Testis (tissue), 2 donors: ENCODE measurements at regions not wholly inside any gene's neighbourhood (a gene's known extent, or its start where the extent isn't known, plus 50 kb on each side); places are given as distances from the start of the nearest gene placed in this dataset.

Experiments
- DNase-seq: peaks from one replicate; pipeline ENCODE4 v3.0.0-alpha.2; 2019
- H3K27ac ChIP-seq, 2 donors: fragments of 200-600 bp; sonication (generic); one replicate each; pipeline ENCODE4 v1.5.1; 2019
- H3K27me3 ChIP-seq: fragments of 200-600 bp; sonication (generic); one replicate; pipeline ENCODE4 v1.5.1; 2019
- H3K36me3 ChIP-seq: fragments of 200-600 bp; sonication (generic); one replicate; pipeline ENCODE4 v1.5.1; 2017; ENCODE audit warnings: low read depth; ENCODE audit errors: missing control alignments
- H3K4me1 ChIP-seq: fragments of 200-600 bp; sonication (generic); one replicate; pipeline ENCODE4 v1.5.1; 2019
- H3K4me3 ChIP-seq, 2 donors: fragments of 200-600 bp; sonication (generic); one replicate each; pipeline ENCODE4 v1.5.1; 2017 to 2019
- H3K9me3 ChIP-seq: fragments of 200-600 bp; sonication (generic); one replicate; pipeline ENCODE4 v1.5.1; 2017
- POLR2A ChIP-seq: fragments of 450-650 bp; IDR thresholded peaks from one replicate; pipeline ENCODE4 v1.6.1; 2017; ENCODE audit warnings: antibody characterized with exemption, mild to moderate bottlenecking, moderate library complexity
- WGBS, 2 donors: methylation state at CpG; one replicate each; pipeline ENCODE4 v1.1.5; 2018; 5-methylcytosine and 5-hydroxymethylcytosine counted together
- intact Hi-C: fragments of 100-400 bp; cut with DNase I; formaldehyde crosslinking; loops from one replicate; pipeline ENCODE4 v1.15.1; 2023; ENCODE audit warnings: low total_unique reads
- TF ChIP-seq, protein P1 (sequence below), 3 experiments: fragments of 450-650 bp in 2 of 3; fragments of 200-600 bp in 1 of 3; sonication (generic) in 1 of 3; IDR thresholded peaks; one replicate each; pipeline ENCODE4 v1.5.1; 2016 to 2019; ENCODE audit warnings: antibody characterized with exemption in 3 of 3, mild to moderate bottlenecking in 2 of 3, moderate library complexity in 1 of 3

DNA sequence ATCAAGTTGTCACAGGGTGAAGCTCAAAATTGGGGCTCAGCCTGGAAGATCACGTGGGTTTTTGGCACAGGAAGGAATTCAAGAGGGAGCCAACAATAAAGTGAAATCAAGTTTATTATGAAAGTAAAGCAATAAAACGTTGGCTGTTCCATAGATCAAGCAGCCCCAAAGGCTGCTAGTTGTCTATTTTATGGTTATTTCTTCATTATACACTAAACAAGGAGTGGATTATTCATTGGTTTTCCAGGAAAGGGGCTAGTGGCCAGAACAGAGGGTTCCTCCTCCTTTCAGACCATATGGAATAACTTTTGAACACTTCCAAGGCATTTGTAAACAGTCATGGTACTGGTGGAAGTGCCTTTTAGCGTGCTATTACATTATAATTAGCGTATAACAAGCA, 723.5 kb upstream of the ADAMTS5 start:
- H3K36me3 ChIP-seq, result no peaks in the 10 kb centered on the region
- H3K4me1 ChIP-seq, result no peaks in the 10 kb centered on the region
- 68 to 75% methylated on average over 4 of the region's 4 CpGs for WGBS, 2 donors
- intact Hi-C loops, result no loop called here
- no peak overlapping the region for H3K27ac ChIP-seq
- no peak for DNase-seq
- no peak overlapping the region for H3K4me3 ChIP-seq
- TF ChIP-seq POLR2A, result no peak
- TF ChIP-seq, protein P1, sequence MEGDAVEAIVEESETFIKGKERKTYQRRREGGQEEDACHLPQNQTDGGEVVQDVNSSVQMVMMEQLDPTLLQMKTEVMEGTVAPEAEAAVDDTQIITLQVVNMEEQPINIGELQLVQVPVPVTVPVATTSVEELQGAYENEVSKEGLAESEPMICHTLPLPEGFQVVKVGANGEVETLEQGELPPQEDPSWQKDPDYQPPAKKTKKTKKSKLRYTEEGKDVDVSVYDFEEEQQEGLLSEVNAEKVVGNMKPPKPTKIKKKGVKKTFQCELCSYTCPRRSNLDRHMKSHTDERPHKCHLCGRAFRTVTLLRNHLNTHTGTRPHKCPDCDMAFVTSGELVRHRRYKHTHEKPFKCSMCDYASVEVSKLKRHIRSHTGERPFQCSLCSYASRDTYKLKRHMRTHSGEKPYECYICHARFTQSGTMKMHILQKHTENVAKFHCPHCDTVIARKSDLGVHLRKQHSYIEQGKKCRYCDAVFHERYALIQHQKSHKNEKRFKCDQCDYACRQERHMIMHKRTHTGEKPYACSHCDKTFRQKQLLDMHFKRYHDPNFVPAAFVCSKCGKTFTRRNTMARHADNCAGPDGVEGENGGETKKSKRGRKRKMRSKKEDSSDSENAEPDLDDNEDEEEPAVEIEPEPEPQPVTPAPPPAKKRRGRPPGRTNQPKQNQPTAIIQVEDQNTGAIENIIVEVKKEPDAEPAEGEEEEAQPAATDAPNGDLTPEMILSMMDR (IDR thresholded peaks at IDR 0.05), result no peak
- no peaks in the 10 kb centered on the region for H3K9me3 ChIP-seq
- no peaks in the 10 kb centered on the region for H3K27me3 ChIP-seq

DNA sequence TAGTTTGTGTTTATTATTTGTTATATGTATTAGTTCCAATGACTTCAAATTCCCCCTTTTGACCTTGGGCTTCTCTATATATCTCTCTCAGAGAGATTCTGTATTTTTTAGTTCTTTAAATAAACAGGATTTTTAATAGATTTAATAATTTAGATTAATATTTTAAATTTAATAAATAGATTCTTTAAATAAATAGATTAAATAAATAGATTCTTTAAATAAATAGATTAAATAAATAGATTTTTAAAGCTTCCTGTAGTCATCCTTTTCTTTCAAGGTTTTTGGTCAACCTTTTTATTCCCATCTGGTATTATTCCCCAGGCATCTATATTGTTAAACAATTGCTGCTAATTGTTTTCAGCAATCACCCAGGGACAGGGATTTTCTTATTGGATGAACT, 721.9 kb upstream of the ADAMTS5 start:
- TF ChIP-seq, protein P1 (IDR thresholded peaks at IDR 0.05), result no peak
- no peak for TF ChIP-seq POLR2A
- no peaks in the 10 kb centered on the region for H3K9me3 ChIP-seq
- intact Hi-C loops, result no loop called here

GRCh38 chr21:27683292-27683691, 716.4 kb upstream of the ADAMTS5 start:
- no peak overlapping the region for H3K27ac ChIP-seq
- no peak for DNase-seq
- TF ChIP-seq, protein P1 (IDR thresholded peaks at IDR 0.05), result no peak
- TF ChIP-seq POLR2A, result no peak
- no peak overlapping the region for H3K4me3 ChIP-seq
- no peaks in the 10 kb centered on the region for H3K36me3 ChIP-seq
- no peaks in the 10 kb centered on the region for H3K4me1 ChIP-seq
- 85 to 95% methylated on average over 2 of the region's 2 CpGs for WGBS, 2 donors
- intact Hi-C loops, result no loop called here
- no peaks in the 10 kb centered on the region for H3K27me3 ChIP-seq
- no peaks in the 10 kb centered on the region for H3K9me3 ChIP-seq

More for the DNA sequence above, 721.9 kb upstream of the ADAMTS5 start:
- no peaks in the 10 kb centered on the region for H3K4me1 ChIP-seq
- no peaks in the 10 kb centered on the region for H3K36me3 ChIP-seq
- no peak overlapping the region for H3K4me3 ChIP-seq
- no peak overlapping the region for H3K27ac ChIP-seq
- H3K27me3 ChIP-seq, result no peaks in the 10 kb centered on the region
- no peak for DNase-seq

GRCh38 chr21:27681841-27682240, 715.0 kb upstream of the ADAMTS5 start:
- Histone ChIP-seq H3K27me3 (no peaks in the 10 kb centered on the region), H3K4me1 (no peaks in the 10 kb centered on the region), H3K4me3 (no peak overlapping the region), H3K27ac (no peak overlapping the region), H3K9me3 (no peaks in the 10 kb centered on the region), H3K36me3 (no peaks in the 10 kb centered on the region)
- 40 to 43% methylated on average over 2 of the region's 2 CpGs for whole genome bisulfite sequencing, 2 donors
- no peak for TF ChIP-seq POLR2A
- TF ChIP-seq, protein P1 (IDR thresholded peaks at IDR 0.05), result no peak
- intact Hi-C loops, result no loop called here
- DNase-seq, result no peak

DNA sequence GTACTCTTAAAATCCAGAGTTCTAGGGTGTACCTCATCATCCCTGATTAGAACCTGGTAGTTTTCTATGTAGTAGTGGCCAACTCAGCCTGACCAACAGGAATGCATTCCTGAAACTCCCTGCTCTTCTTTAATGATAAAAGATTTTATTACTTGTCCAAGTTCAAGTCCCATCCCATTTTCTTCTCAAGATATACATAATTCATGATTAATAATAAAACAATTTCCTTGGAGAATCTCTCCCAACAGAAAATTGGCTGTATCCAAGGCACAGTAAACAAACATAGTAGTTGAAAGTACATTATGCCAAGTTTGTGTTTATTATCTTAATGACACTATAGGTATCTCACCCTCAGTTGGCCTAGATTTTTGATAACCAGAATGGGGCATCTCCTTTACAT, 714.1 kb upstream of the ADAMTS5 start:
- intact Hi-C loops, result no loop called here
- Histone ChIP-seq H3K4me3 (no peak overlapping the region), H3K36me3 (no peaks in the 10 kb centered on the region), H3K27ac (no peak overlapping the region), H3K27me3 (no peaks in the 10 kb centered on the region), H3K9me3 (no peaks in the 10 kb centered on the region), H3K4me1 (no peaks in the 10 kb centered on the region)
- DNase-seq, result no peak
- TF ChIP-seq POLR2A, result no peak
- TF ChIP-seq, protein P1 (IDR thresholded peaks at IDR 0.05), result no peak
